Common myeloid progenitor, CD34-positive (primary cell): ENCODE measurements at regions not wholly inside any gene's neighbourhood (a gene's known extent, or its start where the extent isn't known, plus 50 kb on each side); places are given as distances from the start of the nearest gene placed in this dataset.

Experiments used
- CTCF ChIA-PET: fragments of 350-600 bp; sonication (Branson Sonifier 250); formaldehyde crosslinking; loops from one replicate; lab custom pipeline; 2021; ENCODE audit warnings: antibody characterized with exemption; lab: Charles Lee
- POLR2A ChIA-PET: fragments of 350-600 bp; sonication (Branson Sonifier 250); formaldehyde crosslinking; loops from one replicate; lab custom pipeline; 2021; ENCODE audit warnings: antibody characterized with exemption; lab: Charles Lee
- DNase-seq, 3 donors: peaks; one replicate each; pipeline versions ENCODE4 v3.0.0 to v3.0.0-alpha.2; 2013
- H3K27ac ChIP-seq, 2 experiments: 1 replicate in 1 of 2; 2 replicates in 1 of 2; pipeline ENCODE4 v1.7.0; 2013; ENCODE audit warnings: inconsistent platforms in 2 of 2, low read length in 2 of 2, mild to moderate bottlenecking in 2 of 2, low read depth in 1 of 2, moderate library complexity in 1 of 2; ENCODE audit not compliant: severe bottlenecking in 2 of 2, insufficient read depth in 1 of 2, poor library complexity in 1 of 2
- H3K27me3 ChIP-seq, 5 experiments: replicated peaks in 2 of 5; 1 replicate in 3 of 5; 2 replicates in 2 of 5; pipeline versions ENCODE4 v1.6.1 to v1.7.0; 2013; ENCODE audit warnings: low read length in 4 of 5, mild to moderate bottlenecking in 2 of 5, moderate library complexity in 2 of 5, inconsistent platforms in 1 of 5; ENCODE audit not compliant: insufficient read depth in 5 of 5, control insufficient read depth in 4 of 5
- H3K36me3 ChIP-seq, 4 experiments: 1 replicate in 2 of 4; 2 replicates in 2 of 4; pipeline versions ENCODE4 v1.6.1 to v1.7.0; 2013; ENCODE audit warnings: low read length in 3 of 4, control low read depth in 1 of 4, mild to moderate bottlenecking in 1 of 4; ENCODE audit not compliant: control insufficient read depth in 4 of 4, insufficient read depth in 4 of 4
- H3K4me1 ChIP-seq, 4 experiments: 1 replicate in 3 of 4; 2 replicates in 1 of 4; pipeline versions ENCODE4 v1.6.1 to v1.7.1; 2013; ENCODE audit warnings: low read length in 3 of 4, mild to moderate bottlenecking in 3 of 4, control low read depth in 1 of 4, inconsistent platforms in 1 of 4, moderate library complexity in 1 of 4; ENCODE audit not compliant: control insufficient read depth in 4 of 4, insufficient read depth in 4 of 4; ENCODE audit errors: control extremely low read depth in 1 of 4
- H3K4me3 ChIP-seq, 7 experiments: 1 replicate in 4 of 7; 2 replicates in 3 of 7; pipeline versions ENCODE4 v1.5.1 to v1.7.0; 2013; ENCODE audit warnings: mild to moderate bottlenecking in 7 of 7, low read length in 6 of 7, moderate library complexity in 6 of 7, inconsistent platforms in 2 of 7, low read depth in 2 of 7, control low read depth in 1 of 7; ENCODE audit not compliant: insufficient read depth in 4 of 7, control insufficient read depth in 1 of 7; ENCODE audit errors: extremely low read depth in 1 of 7
- H3K9me3 ChIP-seq, 5 experiments: 1 replicate in 4 of 5; 2 replicates in 1 of 5; pipeline versions ENCODE4 v1.6.1 to v1.7.1; 2013; ENCODE audit warnings: low read length in 4 of 5, mild to moderate bottlenecking in 2 of 5, inconsistent platforms in 1 of 5, low read depth in 1 of 5, moderate library complexity in 1 of 5; ENCODE audit not compliant: control insufficient read depth in 4 of 5, insufficient read depth in 2 of 5; ENCODE audit errors: control extremely low read depth in 1 of 5
- WGBS: methylation state at CpG from one replicate; pipeline ENCODE4 v1.1.5; 2013; ENCODE audit not compliant: insufficient coverage; 5-methylcytosine and 5-hydroxymethylcytosine counted together

GRCh38 chr14:82410064-82410463, 876.4 kb upstream of the SEL1L start:
- H3K27me3 ChIP-seq: no peaks in the 10 kb centered on the region
- H3K36me3 ChIP-seq: no peaks in the 10 kb centered on the region
- no peak for DNase-seq
- H3K4me1 ChIP-seq: no peaks in the 10 kb centered on the region
- ChIA-PET POLR2A (no interaction called here), CTCF (no interaction called here)
- H3K27ac ChIP-seq: no peak overlapping the region
- H3K9me3 ChIP-seq: no peaks in the 10 kb centered on the region
- H3K4me3 ChIP-seq: no peak overlapping the region
- no CpG with 5 or more reads among the region's 1 CpG for WGBS

DNA sequence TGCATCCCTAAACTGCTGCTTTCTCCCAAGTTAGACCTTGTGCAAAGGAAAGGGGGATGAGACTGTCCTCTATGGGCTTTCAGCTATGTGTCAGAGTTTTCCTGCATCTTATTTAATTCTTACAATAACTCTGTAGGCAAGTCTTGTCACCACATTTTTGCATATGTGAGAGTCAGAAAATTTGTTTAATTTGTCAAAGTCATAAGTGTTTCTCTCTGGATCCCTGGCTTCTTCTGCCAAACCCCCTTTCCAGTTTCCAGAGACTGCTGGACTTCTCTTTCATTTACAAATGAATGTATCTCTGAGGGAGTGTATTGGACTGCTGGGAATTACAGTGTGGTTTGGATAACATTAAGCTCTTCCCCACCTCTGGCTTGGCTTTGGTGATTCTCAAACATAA, 877.6 kb upstream of the SEL1L start:
- CTCF ChIA-PET: no interaction called here
- H3K36me3 ChIP-seq: no peaks in the 10 kb centered on the region
- H3K9me3 ChIP-seq: no peaks in the 10 kb centered on the region
- H3K4me1 ChIP-seq: no peaks in the 10 kb centered on the region
- H3K4me3 ChIP-seq: no peak overlapping the region
- DNase-seq: no peak
- no peak overlapping the region for H3K27ac ChIP-seq
- H3K27me3 ChIP-seq: no peaks in the 10 kb centered on the region
- POLR2A ChIA-PET: no interaction called here

- Histone ChIP-seq H3K9me3 (no peaks in the 10 kb centered on the region), H3K4me3 (no peak overlapping the region), H3K27me3 (no peaks in the 10 kb centered on the region), H3K27ac (no peak overlapping the region), H3K36me3 (no peaks in the 10 kb centered on the region), H3K4me1 (no peaks in the 10 kb centered on the region)
- no peak for DNase-seq
- ChIA-PET CTCF (no interaction called here), POLR2A (no interaction called here)
- no CpG with 5 or more reads among the region's 1 CpG for WGBS
Observed at GRCh38 chr14:82412545-82412944, 878.9 kb upstream of the SEL1L start.

GRCh38 chr14:82414853-82415539, 881.3 kb upstream of the SEL1L start:
- DNase-seq: no peak
- Histone ChIP-seq H3K4me1 (no peaks in the 10 kb centered on the region), H3K27me3 (no peaks in the 10 kb centered on the region), H3K27ac (no peak overlapping the region), H3K4me3 (no peak overlapping the region), H3K9me3 (peaks cover 0 to 3% (median 0%) of the 10 kb centered on the region in 5 experiments), H3K36me3 (no peaks in the 10 kb centered on the region)
- ChIA-PET CTCF (interaction anchor here (1.2 kb wide), 1 partner anchor 10 kb away, joined by 3 read pairs; no protein-coding TSS in a partner anchor), POLR2A (no interaction called here)
- no CpG with 5 or more reads among the region's 1 CpG for WGBS

GRCh38 chr14:82419933-82420332, 886.3 kb upstream of the SEL1L start:
- 100% methylated on average over 1 of the region's 2 CpGs for WGBS

DNA sequence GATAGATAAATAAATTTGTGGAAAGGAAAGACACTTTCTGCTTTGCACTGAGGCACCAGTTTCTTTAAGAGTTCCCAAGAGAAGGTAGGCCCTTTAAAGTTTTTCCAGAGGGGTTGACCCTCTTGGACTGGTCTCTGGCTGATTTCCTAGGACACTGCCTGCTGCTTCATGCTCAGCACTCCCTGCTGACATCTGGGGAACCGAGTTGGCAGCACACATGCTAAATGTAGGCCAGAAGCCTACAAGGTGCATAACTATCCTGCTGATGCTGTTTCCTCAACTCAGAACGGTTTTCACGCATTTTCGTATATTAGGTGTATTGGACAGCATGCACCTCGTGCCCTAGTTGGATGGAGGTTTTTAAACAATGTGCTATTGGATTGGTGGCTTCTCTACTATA, 887.2 kb upstream of the SEL1L start:
- H3K4me3 ChIP-seq: no peak overlapping the region
- peaks cover 0 to 3% (median 0%) of the 10 kb centered on the region in 5 experiments for H3K9me3 ChIP-seq
- no peaks in the 10 kb centered on the region for H3K36me3 ChIP-seq
- H3K27ac ChIP-seq: no peak overlapping the region
- no peaks in the 10 kb centered on the region for H3K4me1 ChIP-seq
- POLR2A ChIA-PET: no interaction called here
- CTCF ChIA-PET: no interaction called here
- 77% methylated on average over 3 of the region's 5 CpGs for WGBS
- H3K27me3 ChIP-seq: no peaks in the 10 kb centered on the region
- no peak for DNase-seq

More at GRCh38 chr14:82419933-82420332, 886.3 kb upstream of the SEL1L start:
- Histone ChIP-seq H3K4me3 (no peak overlapping the region), H3K36me3 (no peaks in the 10 kb centered on the region), H3K27me3 (no peaks in the 10 kb centered on the region), H3K4me1 (no peaks in the 10 kb centered on the region), H3K27ac (no peak overlapping the region), H3K9me3 (peaks cover 0 to 3% (median 0%) of the 10 kb centered on the region in 5 experiments)
- no peak for DNase-seq
- CTCF ChIA-PET: no interaction called here
- POLR2A ChIA-PET: no interaction called here

DNA sequence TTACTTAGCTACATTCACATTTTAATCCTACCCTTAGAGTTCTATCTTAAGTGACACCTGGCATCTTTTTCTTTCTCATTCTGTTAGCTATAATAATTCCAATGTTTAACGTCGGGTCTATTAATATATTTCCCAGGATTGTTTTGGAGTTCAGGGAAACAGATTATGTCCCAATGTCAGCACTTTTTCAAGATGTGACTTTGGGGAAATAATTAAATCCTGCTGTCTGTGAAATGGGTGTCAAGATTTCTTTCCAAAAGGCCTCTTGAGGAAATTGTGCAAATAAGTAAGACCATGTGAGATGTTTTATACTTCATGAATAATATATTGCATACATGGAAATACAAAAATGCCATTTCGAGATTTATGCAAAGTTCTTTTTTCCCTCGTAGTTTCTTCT, 887.6 kb upstream of the SEL1L start:
- ChIA-PET POLR2A (no interaction called here), CTCF (no interaction called here)
- Histone ChIP-seq H3K36me3 (no peaks in the 10 kb centered on the region), H3K4me1 (no peaks in the 10 kb centered on the region), H3K27me3 (no peaks in the 10 kb centered on the region), H3K9me3 (peaks cover 0 to 3% (median 0%) of the 10 kb centered on the region in 5 experiments), H3K27ac (no peak overlapping the region), H3K4me3 (no peak overlapping the region)
- 92% methylated on average over 2 of the region's 4 CpGs for WGBS
- DNase-seq: no peak
